ENCODE measurements at regions not wholly inside any gene's neighbourhood (a gene's known extent, or its start where the extent isn't known, plus 50 kb on each side); places are given as distances from the start of the nearest gene placed in this dataset.

DNA sequence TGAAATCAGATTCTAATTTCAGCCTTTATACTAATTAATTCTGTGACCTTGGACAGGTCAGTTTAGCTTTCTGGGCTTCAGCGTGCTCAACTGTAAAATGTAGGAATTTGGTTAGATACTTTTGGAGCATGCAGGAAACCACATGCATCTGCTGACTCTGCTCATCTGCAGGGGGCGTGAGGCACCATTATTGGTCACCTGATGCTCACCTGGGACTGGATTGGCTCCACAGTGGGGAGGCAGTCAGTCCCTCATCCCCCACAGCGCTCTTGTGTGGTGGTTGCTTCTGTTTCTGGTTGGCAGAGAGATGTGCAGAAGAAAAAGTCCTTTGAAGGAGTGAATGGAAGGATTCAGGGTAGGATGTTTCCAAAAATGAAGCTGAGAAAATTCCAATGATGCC, 150.9 kb upstream of the MTPN start:
- H3K9me3 ChIP-seq: no peaks in the 10 kb centered on the region
- H3K4me3 ChIP-seq: no peak overlapping the region
- TF ChIP-seq EP300 (IDR thresholded peaks at IDR 0.05): no peak
- no peak for TF ChIP-seq CTCF (IDR thresholded peaks at IDR 0.05)
- no peak for TF ChIP-seq POLR2AphosphoS5 (IDR thresholded peaks at IDR 0.05)
- TF ChIP-seq POLR2A (IDR thresholded peaks at IDR 0.05): no peak
- no peak for DNase-seq
- 74 to 91% methylated on average over 3 of the region's 3 CpGs for whole genome bisulfite sequencing, 2 donors
- no peaks in the 10 kb centered on the region for H3K36me3 ChIP-seq
- H3K27ac ChIP-seq: no peak overlapping the region
- no peaks in the 10 kb centered on the region for H3K27me3 ChIP-seq
- no peak for ATAC-seq (ENCODE audit: low FRiP score in 2 of 2)
- no peaks in the 10 kb centered on the region for H3K4me1 ChIP-seq

DNA sequence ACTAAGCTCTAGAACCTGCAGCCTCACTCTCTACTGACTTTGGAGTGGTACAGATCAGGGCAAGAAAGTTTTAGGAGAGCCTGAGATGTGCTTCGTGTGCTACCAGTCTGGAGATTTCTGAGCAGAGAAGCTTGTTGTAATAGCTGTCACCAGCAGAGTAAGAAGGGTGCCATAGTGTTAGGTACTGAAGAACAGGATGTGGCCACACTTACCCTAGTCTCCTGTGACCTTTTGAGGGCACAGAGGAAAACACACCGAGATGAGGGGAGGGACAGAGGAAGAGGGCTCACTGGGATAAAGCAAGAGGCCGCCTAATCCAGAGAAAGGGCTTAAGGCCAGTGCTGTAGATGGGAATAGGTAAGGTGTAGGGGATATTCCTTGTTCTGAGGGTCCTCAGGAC, 146.2 kb upstream of the MTPN start:
- no peaks in the 10 kb centered on the region for H3K27me3 ChIP-seq
- DNase-seq (no peak), ATAC-seq (ENCODE audit: low FRiP score in 2 of 2) (no peak)
- no peaks in the 10 kb centered on the region for H3K9me3 ChIP-seq
- H3K4me1 ChIP-seq: no peaks in the 10 kb centered on the region
- TF ChIP-seq POLR2AphosphoS5 (IDR thresholded peaks at IDR 0.05) (no peak), POLR2A (IDR thresholded peaks at IDR 0.05) (no peak), CTCF (IDR thresholded peaks at IDR 0.05) (no peak), EP300 (IDR thresholded peaks at IDR 0.05) (no peak)
- no peaks in the 10 kb centered on the region for H3K36me3 ChIP-seq
- no peak overlapping the region for H3K27ac ChIP-seq
- 71 to 76% methylated on average over 3 of the region's 3 CpGs for WGBS, 2 donors
- H3K4me3 ChIP-seq: no peak overlapping the region

- no peaks in the 10 kb centered on the region for H3K4me1 ChIP-seq
- WGBS, 2 donors: 51 to 65% methylated on average over 1 of the region's 1 CpG
- H3K36me3 ChIP-seq: no peaks in the 10 kb centered on the region
- H3K4me3 ChIP-seq: no peak overlapping the region
- no peaks in the 10 kb centered on the region for H3K9me3 ChIP-seq
- H3K27ac ChIP-seq: no peak overlapping the region
- ATAC-seq (ENCODE audit: low FRiP score in 2 of 2) (no peak), DNase-seq (no peak)
- TF ChIP-seq POLR2AphosphoS5 (IDR thresholded peaks at IDR 0.05) (no peak), CTCF (IDR thresholded peaks at IDR 0.05) (no peak), EP300 (IDR thresholded peaks at IDR 0.05) (no peak), POLR2A (IDR thresholded peaks at IDR 0.05) (no peak)
- H3K27me3 ChIP-seq: no peaks in the 10 kb centered on the region
Measured at GRCh38 chr7:136122026-136122425, 144.9 kb upstream of the MTPN start.

DNA sequence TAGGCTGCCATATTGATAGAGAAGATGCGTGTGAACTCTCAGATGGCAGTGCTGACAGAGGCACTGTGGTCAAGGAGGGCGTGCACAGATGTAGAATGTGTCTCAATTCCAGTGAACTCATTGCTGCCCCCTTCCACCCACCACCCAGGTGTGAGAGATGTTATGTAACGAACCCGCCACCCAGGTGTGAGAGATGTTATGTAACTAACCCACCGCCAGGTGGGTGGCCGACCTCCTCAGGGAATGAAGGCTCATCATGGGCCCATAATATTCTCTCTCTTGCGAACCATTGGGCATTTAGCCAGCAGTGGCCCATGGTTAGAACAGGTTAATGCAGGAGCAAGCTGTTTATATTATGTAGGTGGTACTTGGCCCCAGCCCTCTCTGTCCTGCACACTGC, 140.4 kb upstream of the MTPN start:
- TF ChIP-seq POLR2A (IDR thresholded peaks at IDR 0.05) (no peak), CTCF (IDR thresholded peaks at IDR 0.05) (no peak), POLR2AphosphoS5 (IDR thresholded peaks at IDR 0.05) (no peak), EP300 (IDR thresholded peaks at IDR 0.05) (no peak)
- no peaks in the 10 kb centered on the region for H3K9me3 ChIP-seq

DNA sequence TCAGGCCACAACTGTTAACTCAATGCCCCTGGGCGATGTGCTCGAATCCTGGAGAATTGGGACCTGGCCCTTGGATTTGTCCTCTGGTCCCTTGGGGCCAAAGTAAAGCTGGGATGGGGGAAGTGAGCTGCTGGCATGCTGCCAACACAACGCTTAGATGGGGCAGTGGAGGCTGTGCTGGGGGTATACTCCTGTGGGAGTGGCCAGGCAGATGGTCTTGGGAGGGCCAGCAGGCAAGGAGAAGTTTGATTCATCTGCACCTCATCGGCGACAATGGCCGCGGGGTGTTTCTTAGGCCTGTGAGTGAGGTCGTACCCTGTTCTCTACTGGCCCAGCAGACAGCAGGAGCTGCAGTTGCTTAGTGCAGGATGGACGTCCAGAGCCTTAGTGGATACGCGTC, 139.0 kb upstream of the MTPN start:
- WGBS, 2 donors: 87 to 90% methylated on average over 10 to 11 of the region's 11 CpGs
- Histone ChIP-seq H3K27ac (no peak overlapping the region), H3K4me1 (no peaks in the 10 kb centered on the region), H3K27me3 (no peaks in the 10 kb centered on the region), H3K36me3 (no peaks in the 10 kb centered on the region), H3K4me3 (no peak overlapping the region), H3K9me3 (no peaks in the 10 kb centered on the region)
- DNase-seq (no peak), ATAC-seq (ENCODE audit: low FRiP score in 2 of 2) (no peak)
- no peak for TF ChIP-seq POLR2AphosphoS5 (IDR thresholded peaks at IDR 0.05)
- TF ChIP-seq CTCF (IDR thresholded peaks at IDR 0.05): no peak
- TF ChIP-seq EP300 (IDR thresholded peaks at IDR 0.05): no peak
- TF ChIP-seq POLR2A (IDR thresholded peaks at IDR 0.05): no peak

More for the DNA sequence above, 140.4 kb upstream of the MTPN start:
- no peak overlapping the region for H3K4me3 ChIP-seq
- WGBS, 2 donors: 66 to 81% methylated on average over 4 to 7 of the region's 7 CpGs
- no peaks in the 10 kb centered on the region for H3K27me3 ChIP-seq
- H3K4me1 ChIP-seq: no peaks in the 10 kb centered on the region
- DNase-seq (no peak), ATAC-seq (ENCODE audit: low FRiP score in 2 of 2) (no peak)
- H3K36me3 ChIP-seq: no peaks in the 10 kb centered on the region
- no peak overlapping the region for H3K27ac ChIP-seq

Measured in upper lobe of left lung (tissue), 6 donors.